ENCODE measurements at regions not wholly inside any gene's neighbourhood (a gene's known extent, or its start where the extent isn't known, plus 50 kb on each side); places are given as distances from the start of the nearest gene placed in this dataset.

- no peak for TF ChIP-seq CTCF (IDR thresholded peaks at IDR 0.05; ENCODE audit: extremely low read depth in 1 of 2, insufficient read depth in 1 of 2, low read depth in 1 of 2, low read length in 2 of 2)
- no peak for TF ChIP-seq POLR2AphosphoS5 (IDR thresholded peaks at IDR 0.05; ENCODE audit: insufficient read depth, low read depth, low read length)
- no peak for TF ChIP-seq GATA2 (IDR thresholded peaks at IDR 0.05; ENCODE audit: insufficient read depth, insufficient read length, low read depth, low read length)
- TF ChIP-seq POLR2A (IDR thresholded peaks at IDR 0.05; ENCODE audit: low read depth, low read length), result no peak
These were observed 1322.2 kb downstream of the PCDH9 start for GRCh38 chr13:65907666-65908525.

Measured in endothelial cell of umbilical vein (primary cell).